HG03108 (cell line): ENCODE measurements at regions not wholly inside any gene's neighbourhood (a gene's known extent, or its start where the extent isn't known, plus 50 kb on each side); places are given as distances from the start of the nearest gene placed in this dataset.
"Not testable (repeated sequence)": the region's sequence is repeated elsewhere in the genome, so short reads cannot be mapped to it uniquely, and the experiment has no call there.

ENCODE experiments used
- ATAC-seq: cut with Tn5 transposase; IDR thresholded peaks from one replicate; pipeline ENCODE4 v1.9.1; 2021; ENCODE audit warnings: moderate library complexity; ENCODE audit not compliant: unreplicated experiment

DNA sequence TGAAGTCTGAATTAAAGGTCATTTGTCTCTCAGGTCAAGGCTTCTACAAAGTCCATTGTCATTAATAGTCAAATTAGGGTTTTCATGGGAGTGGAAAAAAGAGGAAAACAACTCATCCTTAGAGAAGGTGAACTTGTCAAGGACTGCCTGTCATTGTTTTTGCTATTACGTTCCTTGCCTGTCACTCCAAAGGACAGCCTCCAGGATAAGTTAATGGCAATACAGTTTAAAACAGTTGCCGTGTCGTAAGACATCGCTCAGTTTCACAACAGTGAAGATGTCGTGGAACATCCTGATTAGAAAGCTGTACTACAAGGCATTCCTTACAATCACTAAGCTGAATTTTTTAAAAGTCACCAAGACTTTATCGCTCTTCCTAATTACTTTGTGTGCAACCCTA is 466.8 kb upstream of the SMIM31 start:
- no peak for ATAC-seq

DNA sequence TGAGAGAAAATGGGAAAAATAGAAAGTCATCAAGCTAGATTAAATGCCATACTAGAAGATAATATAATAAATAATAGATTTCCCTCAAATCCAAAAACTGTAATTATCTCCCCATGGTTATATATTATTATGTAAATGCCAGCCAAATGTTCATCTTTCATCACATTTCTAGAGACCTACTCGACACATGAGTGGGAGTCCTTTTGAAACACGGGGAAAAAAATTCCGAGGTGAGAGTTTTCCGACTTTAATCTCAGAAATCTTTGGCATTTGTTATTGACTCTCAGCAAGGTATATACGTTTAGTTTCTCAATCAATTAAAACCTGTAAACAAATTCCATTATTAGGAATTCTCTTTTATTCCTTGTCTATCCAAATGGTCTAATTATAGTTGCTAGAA is 465.4 kb upstream of the SMIM31 start:
- ATAC-seq: no peak

GRCh38 chr4:164293203-164293602 is 460.7 kb upstream of the SMIM31 start:
- no peak for ATAC-seq

- no peak for ATAC-seq
Observed at GRCh38 chr4:164293743-164294142, 460.2 kb upstream of the SMIM31 start.

GRCh38 chr4:164301430-164301829 is 452.5 kb upstream of the SMIM31 start:
- ATAC-seq: no peak

DNA sequence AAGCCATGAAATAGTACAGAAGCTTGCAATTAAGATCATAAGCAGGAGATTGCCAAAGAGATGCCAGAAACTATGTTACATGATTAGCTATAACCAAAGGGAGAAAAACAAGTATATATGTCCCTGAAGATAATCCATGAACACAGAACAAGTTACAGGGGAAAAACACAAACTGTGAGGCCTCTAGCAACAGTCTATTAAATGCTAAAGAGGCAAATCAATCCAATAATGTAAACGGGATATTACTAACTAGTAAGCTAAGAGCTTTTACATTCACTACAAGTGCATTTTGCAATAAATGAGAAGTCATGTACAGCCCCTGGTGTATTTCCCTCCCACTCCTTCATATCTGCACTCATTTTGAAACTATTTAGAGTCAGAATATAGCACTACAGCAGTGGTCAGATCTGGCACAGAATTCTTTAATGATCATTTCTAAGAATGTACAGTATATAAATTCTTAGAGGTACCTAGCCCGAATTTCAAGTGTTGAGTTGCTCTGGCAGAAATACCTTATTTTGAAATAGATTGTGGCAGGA is 449.8 kb upstream of the SMIM31 start:
- no peak for ATAC-seq

GRCh38 chr4:164304861-164305260 is 449.1 kb upstream of the SMIM31 start:
- ATAC-seq: no peak

GRCh38 chr4:164307262-164307661 is 446.7 kb upstream of the SMIM31 start:
- ATAC-seq: no peak

- ATAC-seq: no peak
Observed at GRCh38 chr4:164312671-164313070, 441.3 kb upstream of the SMIM31 start.

GRCh38 chr4:164313853-164314252 is 440.1 kb upstream of the SMIM31 start:
- no peak for ATAC-seq

DNA sequence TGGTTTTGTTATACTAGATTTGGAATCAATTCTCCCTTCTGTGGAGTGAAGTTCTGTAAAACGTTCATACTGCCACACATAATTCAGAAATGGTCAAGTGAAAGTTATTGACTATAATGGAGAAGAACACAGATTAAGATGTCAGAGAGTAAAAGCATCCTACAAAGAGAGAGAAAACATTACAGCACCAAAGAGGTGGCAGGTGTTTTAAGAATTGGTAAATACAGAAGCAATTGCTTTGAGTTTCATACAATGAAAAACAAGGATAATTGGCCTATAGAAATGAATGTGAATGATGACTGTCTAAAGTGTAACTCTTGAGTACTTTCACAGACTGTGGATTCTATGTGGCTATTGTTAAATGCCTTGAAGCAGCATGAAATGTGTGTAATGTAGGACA is 435.6 kb upstream of the SMIM31 start:
- no peak for ATAC-seq

- no peak for ATAC-seq
Observed at GRCh38 chr4:164319688-164320087, 434.2 kb upstream of the SMIM31 start.

DNA sequence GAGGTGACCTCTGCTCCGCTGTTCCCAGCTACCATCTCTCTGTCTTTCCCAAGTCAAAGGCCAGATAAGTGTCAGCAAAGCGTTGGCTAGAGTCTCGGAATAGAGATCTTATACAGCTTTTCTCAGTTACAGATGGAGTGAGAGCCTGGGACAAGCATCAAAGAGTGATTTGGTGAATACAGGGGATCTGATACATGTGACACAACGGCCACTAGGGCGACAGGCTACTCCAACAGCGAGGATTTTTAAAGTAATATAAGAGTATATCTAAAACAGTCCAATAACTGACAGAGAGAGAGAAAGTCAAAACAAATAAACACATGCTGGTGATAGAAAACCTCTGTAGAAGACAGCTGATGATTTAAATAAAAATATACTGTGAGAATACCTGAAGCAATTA is 433.1 kb upstream of the SMIM31 start:
- no peak for ATAC-seq

GRCh38 chr4:164326056-164326455 is 427.9 kb upstream of the SMIM31 start:
- ATAC-seq: no peak

DNA sequence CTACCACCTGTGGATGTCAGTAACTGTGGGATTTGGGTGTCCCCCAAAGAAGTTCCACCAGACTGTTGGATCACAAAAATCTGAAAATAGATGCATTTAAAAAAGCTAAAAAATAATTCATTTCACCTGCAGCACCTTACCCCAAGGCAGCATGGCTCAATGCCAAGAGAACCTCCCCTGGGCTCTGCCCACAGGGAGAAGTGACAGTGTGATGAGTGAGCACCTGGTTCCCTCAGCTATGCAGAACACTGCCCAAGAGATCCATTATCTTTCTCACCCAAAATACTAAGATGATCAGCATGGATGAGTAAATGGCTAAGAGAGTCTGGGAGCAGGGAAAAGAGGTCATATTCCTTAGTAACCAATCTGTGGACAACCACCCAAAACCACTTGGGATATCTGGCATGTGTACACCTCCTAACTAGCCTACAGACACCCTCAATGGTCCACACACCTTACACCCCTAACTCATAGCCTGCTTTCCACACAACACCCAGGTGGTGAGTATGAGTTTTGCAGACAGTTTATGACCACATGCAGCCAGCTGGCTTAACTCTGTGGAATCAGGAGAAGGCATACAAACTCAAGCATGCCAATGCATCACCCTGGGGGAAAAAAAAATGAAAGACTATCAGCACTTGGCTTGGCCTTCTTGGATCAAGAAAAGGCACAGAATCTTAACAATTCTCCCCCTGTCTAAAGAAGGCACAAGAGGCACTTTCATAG is 416.5 kb upstream of the SMIM31 start:
- no peak for ATAC-seq

GRCh38 chr4:164343472-164343976 is 410.4 kb upstream of the SMIM31 start:
- ATAC-seq: no peak

DNA sequence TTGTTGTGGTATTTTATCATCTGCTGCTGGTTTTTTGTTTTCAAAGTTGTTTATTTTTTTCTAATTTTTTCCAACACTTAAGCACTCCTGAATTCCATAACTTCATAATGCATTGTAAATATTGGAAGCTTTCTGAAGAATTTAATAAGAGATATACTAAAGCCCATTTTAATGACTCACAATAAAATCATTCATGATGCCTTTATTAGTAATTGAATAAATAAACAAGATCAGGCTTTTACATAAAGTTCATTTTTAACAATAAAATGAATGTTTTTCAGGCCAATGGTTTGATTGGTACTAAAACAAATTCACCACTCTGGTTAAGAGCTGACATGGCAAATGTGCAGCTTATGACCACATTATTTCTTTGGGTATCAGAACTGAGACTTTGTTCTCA is 408.2 kb upstream of the SMIM31 start:
- no peak for ATAC-seq

DNA sequence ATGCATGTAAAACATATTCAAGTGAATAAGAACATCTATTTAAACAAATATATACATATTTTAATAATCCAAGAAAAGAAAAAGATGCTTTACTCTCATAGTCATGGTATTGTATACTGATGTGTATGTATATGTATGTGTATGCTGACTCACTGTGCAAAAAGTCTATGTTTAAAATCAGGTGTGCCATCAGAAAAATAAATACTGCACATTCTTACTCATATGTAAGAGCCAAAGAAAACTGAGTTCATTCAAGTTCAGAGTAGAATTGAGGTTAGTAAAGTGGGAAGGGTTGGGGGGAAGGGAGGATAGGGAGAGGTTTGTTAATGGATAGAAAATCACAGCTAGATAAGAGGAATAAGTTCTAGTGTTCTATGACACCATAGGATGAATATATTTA is 403.9 kb upstream of the SMIM31 start:
- no peak for ATAC-seq

DNA sequence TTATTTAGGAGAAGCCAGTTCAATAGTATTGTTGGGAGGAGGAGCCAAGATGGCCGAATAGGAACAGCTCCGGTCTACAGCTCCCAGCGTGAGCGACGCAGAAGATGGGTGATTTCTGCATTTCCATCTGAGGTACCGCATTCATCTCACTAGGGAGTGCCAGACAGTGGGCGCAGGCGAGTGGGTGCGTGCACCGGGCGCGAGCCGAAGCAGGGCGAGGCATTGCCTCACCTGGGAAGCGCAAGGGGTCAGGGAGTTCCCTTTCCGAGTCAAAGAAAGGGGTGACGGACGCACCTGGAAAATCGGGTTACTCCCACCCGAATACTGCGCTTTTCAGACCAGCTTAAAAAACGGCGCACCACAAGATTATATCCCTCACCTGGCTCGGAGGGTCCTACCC is 403.2 kb upstream of the SMIM31 start:
- ATAC-seq: not testable (repeated sequence)

DNA sequence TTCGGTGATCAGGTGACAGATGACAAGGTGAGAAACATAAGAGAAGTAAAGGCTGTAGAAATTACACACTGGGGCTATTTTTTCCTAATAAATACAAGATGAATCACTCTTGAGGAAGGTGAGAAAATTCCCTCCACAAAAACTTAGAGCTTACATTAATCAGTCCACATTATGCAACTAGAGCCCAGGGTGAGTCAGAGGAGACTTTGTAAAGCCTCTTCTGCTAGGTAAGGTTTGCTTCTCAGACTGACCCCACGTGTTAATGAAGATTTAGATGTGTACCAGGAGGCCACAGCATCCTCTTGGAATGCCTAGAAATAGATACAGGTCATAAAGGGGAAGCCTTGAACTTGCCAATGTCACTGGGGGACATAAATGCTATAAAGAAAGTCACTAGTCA is 396.0 kb upstream of the SMIM31 start:
- ATAC-seq: no peak

- no peak for ATAC-seq
Observed at GRCh38 chr4:164358400-164358799, 395.5 kb upstream of the SMIM31 start.

GRCh38 chr4:164359881-164360280 is 394.1 kb upstream of the SMIM31 start:
- no peak for ATAC-seq

- ATAC-seq: no peak
Observed at GRCh38 chr4:164368894-164369293, 385.0 kb upstream of the SMIM31 start.
